Nephron (organoid): ENCODE measurements at regions not wholly inside any gene's neighbourhood (a gene's known extent, or its start where the extent isn't known, plus 50 kb on each side); places are given as distances from the start of the nearest gene placed in this dataset.

Experiments
- H3K27ac Mint-ChIP-seq, 3 experiments: 2 replicates each; pipeline ENCODE4 v1.8.0; 2020; ENCODE audit warnings: mixed read lengths in 3 of 3, mild to moderate bottlenecking in 2 of 3, moderate library complexity in 1 of 3
- H3K27me3 Mint-ChIP-seq: 2 replicates; pipeline ENCODE4 v1.8.0; 2021; ENCODE audit warnings: low read depth, mild to moderate bottlenecking, moderate library complexity, mixed read lengths
- H3K36me3 Mint-ChIP-seq: 2 replicates; pipeline ENCODE4 v1.8.0; 2020; ENCODE audit warnings: low read depth, mixed read lengths
- H3K4me1 Mint-ChIP-seq: 2 replicates; pipeline ENCODE4 v1.8.0; 2020; ENCODE audit warnings: mixed read lengths
- H3K4me3 Mint-ChIP-seq, 3 experiments: 2 replicates each; pipeline ENCODE4 v1.8.0; 2020; ENCODE audit warnings: mild to moderate bottlenecking in 3 of 3, mixed read lengths in 3 of 3, moderate library complexity in 2 of 3
- H3K9me3 Mint-ChIP-seq: 2 replicates; pipeline ENCODE4 v1.8.0; 2020; ENCODE audit warnings: mixed read lengths
- TF ChIP-seq, protein P1 (sequence below), 3 experiments: fragments of 200-600 bp; sonication (generic); IDR thresholded peaks; one replicate each; pipeline ENCODE4 v1.5.0; 2021; ENCODE audit warnings: antibody characterized with exemption in 3 of 3; ENCODE audit not compliant: unreplicated experiment in 3 of 3

DNA sequence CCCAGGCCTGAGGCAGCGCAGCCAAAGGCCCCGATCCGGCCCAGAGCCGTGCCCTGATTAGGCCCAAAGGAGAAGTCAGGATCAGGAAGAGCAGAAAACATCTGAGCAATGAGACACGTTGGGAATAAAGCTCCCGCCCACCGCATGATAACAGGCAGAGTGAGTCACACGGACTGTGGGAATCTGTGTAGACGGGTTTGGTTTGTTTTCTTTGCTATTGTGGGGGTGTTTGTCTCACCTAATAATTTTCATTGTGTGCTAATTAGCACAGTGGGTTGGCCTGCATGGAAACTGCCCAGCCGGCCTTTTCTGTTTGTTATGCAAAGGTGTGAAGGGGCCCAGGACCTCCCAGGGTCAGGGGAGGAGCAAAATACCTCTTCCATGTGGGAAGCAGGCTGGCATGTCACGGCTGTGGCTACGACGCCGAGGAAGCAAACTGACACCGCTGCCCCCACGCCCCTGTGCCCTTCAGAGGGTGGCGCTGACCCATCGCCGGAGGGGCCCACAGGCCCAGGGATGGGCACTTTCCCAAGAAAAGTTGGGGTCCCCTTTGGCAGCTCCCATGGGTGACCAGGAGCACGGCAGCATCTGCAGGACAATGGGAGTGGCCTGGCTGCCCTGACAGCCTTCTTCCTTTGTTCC is 68.4 kb upstream of the CTDP1 start:
- TF ChIP-seq, protein P1, sequence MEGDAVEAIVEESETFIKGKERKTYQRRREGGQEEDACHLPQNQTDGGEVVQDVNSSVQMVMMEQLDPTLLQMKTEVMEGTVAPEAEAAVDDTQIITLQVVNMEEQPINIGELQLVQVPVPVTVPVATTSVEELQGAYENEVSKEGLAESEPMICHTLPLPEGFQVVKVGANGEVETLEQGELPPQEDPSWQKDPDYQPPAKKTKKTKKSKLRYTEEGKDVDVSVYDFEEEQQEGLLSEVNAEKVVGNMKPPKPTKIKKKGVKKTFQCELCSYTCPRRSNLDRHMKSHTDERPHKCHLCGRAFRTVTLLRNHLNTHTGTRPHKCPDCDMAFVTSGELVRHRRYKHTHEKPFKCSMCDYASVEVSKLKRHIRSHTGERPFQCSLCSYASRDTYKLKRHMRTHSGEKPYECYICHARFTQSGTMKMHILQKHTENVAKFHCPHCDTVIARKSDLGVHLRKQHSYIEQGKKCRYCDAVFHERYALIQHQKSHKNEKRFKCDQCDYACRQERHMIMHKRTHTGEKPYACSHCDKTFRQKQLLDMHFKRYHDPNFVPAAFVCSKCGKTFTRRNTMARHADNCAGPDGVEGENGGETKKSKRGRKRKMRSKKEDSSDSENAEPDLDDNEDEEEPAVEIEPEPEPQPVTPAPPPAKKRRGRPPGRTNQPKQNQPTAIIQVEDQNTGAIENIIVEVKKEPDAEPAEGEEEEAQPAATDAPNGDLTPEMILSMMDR (IDR thresholded peaks at IDR 0.05; ENCODE audit: unreplicated experiment in 3 of 3), result no peak
- Mint-ChIP-seq H3K27me3 (peaks cover 6% of the 10 kb centered on the region), H3K9me3 (no peaks in the 10 kb centered on the region), H3K4me1 (peaks cover 30% of the 10 kb centered on the region), H3K27ac (peak overlapping the region in 2 of 3 experiments; percentile 70), H3K4me3 (no peak overlapping the region), H3K36me3 (no peaks in the 10 kb centered on the region)

DNA sequence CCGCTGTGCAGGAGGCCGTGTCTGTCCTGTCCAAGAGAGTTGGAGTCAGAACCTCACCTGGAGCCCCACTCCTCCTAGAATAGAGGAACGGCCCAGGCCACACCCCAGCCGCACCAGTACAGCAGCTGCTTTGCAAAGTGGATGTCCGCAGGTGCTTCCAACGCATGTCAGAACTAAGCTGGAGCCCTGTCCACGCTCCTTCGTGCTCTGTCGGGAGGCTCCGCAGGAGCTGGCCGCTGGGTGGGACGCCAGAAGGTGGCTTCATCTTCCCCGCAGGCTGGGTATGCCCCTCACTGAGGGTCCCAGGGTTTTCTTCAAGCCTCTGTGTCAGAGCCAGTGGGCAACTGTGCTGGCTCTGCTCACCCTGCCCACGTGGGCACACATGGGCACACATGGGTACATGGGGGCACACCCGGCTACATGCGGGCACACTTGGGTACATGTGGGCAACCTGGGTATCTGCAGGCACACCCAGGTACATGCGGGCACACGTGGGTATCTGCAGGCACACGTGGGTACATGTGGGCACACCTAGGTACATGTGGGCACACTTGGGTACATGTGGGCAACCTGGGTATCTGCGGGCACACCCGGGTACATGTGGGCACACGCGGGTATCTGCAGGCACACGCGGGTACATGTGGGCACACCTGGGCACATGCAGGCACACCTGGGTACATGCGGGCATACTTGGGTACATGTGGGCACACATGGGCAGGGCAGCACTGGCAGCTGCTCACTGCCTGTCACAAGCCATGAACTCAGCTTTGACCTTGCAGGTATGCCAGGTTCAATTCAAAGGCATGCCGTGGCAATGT is 67.1 kb upstream of the CTDP1 start:
- Mint-ChIP-seq H3K36me3 (no peaks in the 10 kb centered on the region), H3K27me3 (peaks cover 6% of the 10 kb centered on the region), H3K27ac (no peak overlapping the region), H3K4me1 (peaks cover 24% of the 10 kb centered on the region), H3K9me3 (no peaks in the 10 kb centered on the region), H3K4me3 (no peak overlapping the region)
- TF ChIP-seq, protein P1 (IDR thresholded peaks at IDR 0.05; ENCODE audit: unreplicated experiment in 3 of 3), result no peak

DNA sequence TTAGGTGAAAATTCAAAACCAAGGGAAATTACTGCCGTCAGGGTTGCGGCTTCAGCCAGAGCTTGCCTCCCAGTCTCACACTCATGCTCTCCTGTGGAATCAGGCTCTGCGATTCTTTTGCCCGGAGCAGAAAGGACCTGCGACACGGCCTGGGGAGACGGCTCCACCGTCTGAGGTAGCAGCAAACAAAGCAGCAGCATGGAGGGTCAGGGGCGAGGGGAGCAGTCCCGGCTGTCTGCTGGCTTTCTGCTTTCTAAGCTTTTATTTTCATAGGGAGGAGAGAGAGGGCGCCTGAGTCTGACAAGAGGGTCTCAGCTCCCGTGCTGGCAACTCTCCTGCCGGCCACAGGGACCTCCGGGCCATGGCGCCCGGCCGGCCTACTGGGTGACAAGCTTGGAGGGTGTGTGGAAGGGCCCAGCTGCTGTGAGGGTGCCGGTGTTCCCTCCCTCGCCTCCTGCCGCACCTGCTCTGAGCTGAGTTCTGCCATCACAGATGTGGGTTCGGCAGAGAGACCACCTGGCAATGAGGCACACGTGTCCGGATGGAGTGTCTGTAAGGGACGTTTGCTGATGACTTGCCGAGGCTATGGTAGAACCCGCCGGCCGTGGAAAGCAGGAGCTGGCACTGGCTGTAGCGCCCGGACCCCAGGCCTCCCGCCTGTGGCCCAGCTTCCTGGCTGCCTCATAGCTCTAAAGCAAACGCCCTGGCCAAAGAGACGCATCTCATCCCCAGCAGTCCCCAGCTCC is 66.2 kb upstream of the CTDP1 start:
- Mint-ChIP-seq H3K9me3 (no peaks in the 10 kb centered on the region), H3K4me1 (peaks cover 17% of the 10 kb centered on the region), H3K36me3 (no peaks in the 10 kb centered on the region), H3K27me3 (peaks cover 6% of the 10 kb centered on the region), H3K4me3 (no peak overlapping the region), H3K27ac (no peak overlapping the region)
- TF ChIP-seq, protein P1 (IDR thresholded peaks at IDR 0.05; ENCODE audit: unreplicated experiment in 3 of 3), result no peak

DNA sequence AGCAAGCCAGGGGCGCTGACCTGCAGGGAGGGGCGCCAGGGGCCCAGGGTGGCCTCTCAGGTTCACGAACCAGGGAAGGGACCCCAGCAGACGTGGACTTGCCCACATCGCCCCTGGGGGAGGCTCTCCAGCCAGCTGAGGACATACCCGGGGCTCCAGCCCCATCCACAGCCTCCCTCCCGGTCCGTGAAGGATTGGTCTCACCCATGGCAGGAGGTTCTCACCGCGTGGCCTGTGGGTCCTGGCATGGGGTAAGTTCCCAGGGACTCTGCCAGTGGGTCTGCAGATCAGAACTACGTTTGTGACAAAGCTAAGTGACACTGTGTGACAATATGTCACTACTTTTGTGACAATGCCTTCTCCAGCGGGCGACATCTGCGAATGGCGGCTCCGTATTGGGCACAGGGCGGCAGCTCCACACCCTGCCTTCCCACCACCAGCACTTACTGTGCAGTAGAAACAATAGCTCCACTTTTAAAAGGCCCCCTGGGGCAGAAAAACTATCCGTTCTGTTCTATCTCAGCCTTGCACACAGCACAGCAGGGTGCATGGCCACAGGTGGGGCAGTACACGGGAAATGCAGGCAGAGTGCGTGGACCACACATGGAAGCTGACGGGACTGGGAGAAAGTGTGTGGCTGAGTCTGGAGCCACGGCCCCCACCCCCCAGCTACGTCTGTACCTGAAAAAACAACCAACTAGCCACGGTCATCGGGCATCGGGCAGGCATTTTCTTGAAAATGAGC is 65.2 kb upstream of the CTDP1 start:
- Mint-ChIP-seq H3K4me3 (no peak overlapping the region), H3K27me3 (no peaks in the 10 kb centered on the region), H3K27ac (no peak overlapping the region), H3K9me3 (no peaks in the 10 kb centered on the region), H3K36me3 (no peaks in the 10 kb centered on the region), H3K4me1 (peaks cover 10% of the 10 kb centered on the region)
- TF ChIP-seq, protein P1 (IDR thresholded peaks at IDR 0.05; ENCODE audit: unreplicated experiment in 3 of 3), result no peak

DNA sequence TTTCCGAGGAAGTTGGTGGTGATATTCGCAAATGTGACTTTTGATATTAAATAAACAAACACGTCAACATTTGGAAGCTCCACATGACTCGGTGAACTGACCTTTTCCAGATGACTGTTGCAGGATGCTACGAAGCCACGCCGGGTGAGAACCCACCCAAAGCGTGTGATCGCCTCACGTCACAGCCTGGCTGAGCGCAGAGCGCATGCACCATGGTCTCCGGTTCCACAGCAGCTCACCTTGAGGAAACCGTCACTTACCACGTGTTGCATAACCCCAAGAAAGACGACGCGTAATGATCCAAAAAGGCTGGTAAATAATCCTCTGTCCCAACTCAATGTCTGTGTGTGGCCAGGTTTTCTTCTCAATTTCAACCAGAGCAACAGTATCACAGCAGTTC is 64.5 kb upstream of the CTDP1 start:
- no peaks in the 10 kb centered on the region for H3K9me3 Mint-ChIP-seq
- H3K27ac Mint-ChIP-seq, result no peak overlapping the region
- no peaks in the 10 kb centered on the region for H3K36me3 Mint-ChIP-seq
- no peaks in the 10 kb centered on the region for H3K27me3 Mint-ChIP-seq
- H3K4me3 Mint-ChIP-seq, result no peak overlapping the region
- H3K4me1 Mint-ChIP-seq, result peaks cover 10% of the 10 kb centered on the region
- TF ChIP-seq, protein P1 (IDR thresholded peaks at IDR 0.05; ENCODE audit: unreplicated experiment in 3 of 3), result no peak
